ENCODE measurements at regions not wholly inside any gene's neighbourhood (a gene's known extent, or its start where the extent isn't known, plus 50 kb on each side); places are given as distances from the start of the nearest gene placed in this dataset.

DNA sequence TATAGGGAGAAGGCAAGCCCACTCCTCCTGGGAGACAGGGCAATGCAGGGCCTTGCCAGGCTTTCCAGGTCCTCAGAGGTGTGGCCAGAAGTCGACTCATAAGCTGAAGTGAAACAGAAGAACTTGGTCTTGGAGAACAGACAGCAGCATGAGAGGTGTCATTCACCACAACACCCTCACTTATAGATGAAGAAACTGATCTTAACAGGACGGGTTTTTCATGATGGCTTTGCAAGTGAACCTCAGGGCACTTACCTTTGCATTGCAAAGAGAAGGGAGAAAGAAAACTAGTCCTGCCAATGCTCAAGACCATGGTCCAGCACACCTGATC, 198.8 kb downstream of the CYRIA start:
- DNase-seq (ENCODE audit: low read depth in 3 of 3, low spot score in 2 of 3): no peak

DNA sequence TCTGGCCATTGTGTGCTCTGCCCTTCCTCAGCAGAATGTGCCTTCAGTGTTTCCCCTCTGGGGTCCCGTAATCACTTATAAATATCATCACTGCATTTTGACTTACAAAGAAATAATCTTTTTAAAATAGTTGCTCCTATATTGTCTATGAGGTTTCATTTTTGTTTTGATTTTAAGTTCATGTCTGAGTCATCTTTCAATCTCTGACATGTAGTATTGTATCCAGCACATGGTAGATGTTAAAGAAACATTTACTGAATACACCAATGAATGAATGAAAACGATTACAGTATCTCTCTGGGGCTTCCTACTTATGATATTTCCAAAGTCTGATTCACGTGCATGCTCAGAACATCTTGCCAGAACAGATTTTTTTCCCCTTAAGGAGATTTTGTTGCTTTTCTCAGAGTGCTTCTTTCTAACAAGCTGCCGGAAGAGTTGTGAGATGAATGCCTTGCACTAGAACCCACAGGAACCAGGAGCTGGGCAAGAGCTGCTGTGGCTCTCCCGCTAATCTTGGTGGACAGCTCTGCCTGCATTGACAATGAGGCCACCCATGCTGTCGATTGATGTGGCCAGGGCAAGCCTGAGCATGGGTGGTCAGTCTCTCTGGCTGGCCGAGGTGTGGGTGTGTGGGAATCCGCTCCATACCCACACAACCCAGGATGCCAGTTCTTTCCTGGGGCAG, 199.4 kb downstream of the CYRIA start:
- no peak for DNase-seq (ENCODE audit: low read depth in 3 of 3, low spot score in 2 of 3)

DNA sequence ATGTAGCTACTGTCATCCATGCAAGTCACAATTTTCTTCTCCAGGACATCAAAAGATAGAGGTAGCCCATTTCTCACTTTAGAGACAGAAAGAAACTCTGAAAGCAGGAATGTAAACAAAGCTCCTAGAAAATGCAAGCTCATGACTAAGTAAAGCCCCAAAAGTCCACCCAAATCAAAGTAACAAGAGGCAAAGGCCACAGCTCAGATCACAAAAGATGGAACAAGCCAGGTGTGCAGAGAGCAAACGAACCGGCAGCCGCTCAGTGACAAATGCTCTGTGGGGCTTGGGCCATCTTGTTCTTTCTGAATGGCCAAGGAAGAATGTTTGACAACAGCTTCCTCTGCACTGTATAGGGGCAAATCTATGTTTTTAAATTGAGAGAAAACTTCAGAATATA, 201.0 kb downstream of the CYRIA start:
- no peak for DNase-seq (ENCODE audit: low read depth in 3 of 3, low spot score in 2 of 3)

DNA sequence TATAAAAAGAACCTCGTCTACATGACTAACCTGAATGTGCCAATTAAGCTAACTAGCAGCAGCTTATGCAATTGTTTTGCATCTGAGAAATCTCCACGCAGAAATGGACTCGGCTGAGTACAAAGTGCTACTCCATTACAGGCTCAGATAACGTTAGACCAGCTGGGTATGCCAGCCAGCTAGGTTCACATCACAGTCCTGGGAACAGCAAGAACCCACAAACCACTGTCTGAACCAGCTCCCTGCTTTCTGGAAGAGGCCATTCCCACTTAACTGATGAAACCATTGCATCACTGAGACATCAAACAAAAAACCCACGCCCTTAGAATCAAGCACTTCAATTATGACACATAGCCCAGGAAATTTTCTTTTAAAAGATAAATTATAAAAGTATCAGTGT, 202.7 kb downstream of the CYRIA start:
- DNase-seq (ENCODE audit: low read depth in 3 of 3, low spot score in 2 of 3): no peak

DNA sequence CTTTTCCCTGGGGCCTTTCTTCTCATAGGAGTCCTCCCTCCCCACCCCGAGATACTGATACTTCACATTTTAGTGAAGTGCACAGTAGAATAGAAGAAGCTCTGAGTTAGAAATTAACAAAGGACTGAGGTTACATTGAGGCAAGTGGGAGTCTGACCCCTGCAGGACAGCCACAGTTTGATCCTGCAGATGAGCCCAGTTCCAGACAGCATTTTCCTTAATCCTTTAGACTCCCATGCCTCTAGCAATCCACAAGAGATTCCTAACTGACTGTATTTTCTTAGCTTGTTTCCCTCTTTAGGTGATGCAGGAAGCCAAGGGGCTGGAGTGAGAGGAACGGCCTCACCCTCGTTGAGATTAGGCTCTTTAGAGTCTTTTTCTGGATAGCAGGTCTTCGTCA, 204.0 kb downstream of the CYRIA start:
- no peak for DNase-seq (ENCODE audit: low read depth in 3 of 3, low spot score in 2 of 3)

DNA sequence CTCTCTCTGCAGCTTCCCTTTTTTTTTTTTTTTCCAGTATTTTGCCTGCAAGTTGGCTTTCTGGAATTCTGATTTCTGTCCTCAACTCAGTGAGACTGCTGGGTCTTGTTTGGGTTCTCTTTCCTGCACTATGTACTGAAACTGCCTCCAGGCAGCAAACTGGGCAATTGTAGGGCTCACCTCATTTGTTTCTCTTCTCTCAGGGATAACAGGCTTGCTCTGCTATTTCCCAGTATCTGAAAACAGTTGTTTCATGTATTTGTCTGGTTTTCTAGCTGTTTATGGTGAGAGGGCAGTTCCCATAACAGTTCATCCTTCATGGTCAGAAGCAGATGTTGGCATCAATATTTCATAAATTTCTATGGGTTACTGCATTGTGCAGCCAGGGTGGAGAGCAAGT, 206.0 kb downstream of the CYRIA start:
- no peak for DNase-seq (ENCODE audit: low read depth in 3 of 3, low spot score in 2 of 3)

DNA sequence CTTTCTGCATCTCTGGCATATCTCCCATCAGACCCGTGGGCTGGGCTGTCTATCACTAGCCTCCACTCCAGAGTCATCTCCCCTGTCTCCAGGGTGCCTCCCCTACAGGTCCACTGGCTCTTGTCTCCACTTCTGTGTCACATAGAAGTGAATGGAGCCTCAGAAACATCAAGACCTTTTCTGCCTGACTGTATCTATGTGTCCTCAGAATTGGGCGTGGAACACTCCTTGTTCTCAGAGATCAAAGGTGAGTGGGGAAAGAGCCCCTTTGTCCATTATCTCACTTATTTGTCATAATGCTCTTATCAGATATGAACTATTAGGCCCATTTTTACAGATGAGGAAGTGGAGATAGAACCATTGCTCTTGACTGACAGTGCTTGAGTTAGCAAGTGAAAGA, 211.0 kb downstream of the CYRIA start:
- no peak for DNase-seq (ENCODE audit: low read depth in 3 of 3, low spot score in 2 of 3)

DNA sequence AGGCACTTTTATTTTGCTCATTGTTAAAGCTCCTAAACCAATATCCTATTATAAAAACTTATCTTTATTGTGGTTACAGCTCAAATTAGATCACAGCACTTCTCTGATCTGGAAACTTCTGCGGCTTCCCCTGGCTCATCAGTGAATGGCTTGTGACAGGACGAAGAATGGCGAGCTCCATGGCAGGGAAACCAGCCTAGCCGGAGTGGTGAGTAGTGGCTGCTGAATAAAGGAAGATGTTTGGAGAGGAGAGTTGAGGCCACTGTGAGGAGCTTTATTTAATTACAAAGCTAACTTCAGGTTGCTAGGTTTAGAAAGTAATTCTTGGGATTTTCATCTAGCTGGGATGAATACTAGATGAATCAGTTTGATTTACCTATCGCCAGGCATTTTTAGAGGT, 213.5 kb downstream of the CYRIA start:
- no peak for DNase-seq (ENCODE audit: low read depth in 3 of 3, low spot score in 2 of 3)

DNA sequence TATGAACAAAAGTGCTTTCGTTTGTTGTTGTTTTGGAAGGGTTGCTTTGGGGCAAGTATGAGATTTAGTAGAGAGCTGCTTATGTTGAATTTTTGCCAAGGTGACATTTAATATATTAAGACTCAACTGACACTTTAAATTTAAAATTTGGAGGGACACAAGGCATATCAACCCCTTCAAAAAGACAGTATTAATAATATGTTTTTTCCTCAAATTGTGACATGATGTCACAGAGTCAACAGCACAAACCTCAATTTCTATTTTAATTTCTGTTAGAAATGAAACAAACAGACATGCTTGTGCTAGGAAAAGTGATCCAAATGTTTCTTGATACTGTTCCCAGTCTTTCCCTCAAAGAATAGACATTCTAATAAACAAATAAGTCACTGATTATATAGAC, 218.9 kb downstream of the CYRIA start:
- DNase-seq (ENCODE audit: low read depth in 3 of 3, low spot score in 2 of 3): no peak

DNA sequence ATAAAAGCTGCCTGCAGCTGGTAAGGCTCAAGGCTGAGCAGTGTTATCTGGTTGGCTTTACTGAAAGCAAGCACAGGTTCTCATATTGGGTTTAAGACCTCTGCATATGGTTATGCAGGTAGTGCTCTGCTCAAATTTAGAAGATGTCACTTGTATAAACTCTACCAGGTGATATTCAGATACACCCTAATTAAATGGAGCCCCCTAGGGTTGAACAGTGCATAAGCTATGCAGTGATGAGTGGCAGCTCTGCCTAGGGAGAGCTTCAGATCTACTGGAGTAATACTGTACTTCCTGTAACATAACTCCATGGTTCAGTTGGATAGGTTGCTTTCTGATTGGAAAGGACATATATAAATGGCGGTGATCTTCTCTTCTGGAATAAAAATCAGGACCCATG, 222.7 kb downstream of the CYRIA start:
- no peak for DNase-seq (ENCODE audit: low read depth in 3 of 3, low spot score in 2 of 3)

DNA sequence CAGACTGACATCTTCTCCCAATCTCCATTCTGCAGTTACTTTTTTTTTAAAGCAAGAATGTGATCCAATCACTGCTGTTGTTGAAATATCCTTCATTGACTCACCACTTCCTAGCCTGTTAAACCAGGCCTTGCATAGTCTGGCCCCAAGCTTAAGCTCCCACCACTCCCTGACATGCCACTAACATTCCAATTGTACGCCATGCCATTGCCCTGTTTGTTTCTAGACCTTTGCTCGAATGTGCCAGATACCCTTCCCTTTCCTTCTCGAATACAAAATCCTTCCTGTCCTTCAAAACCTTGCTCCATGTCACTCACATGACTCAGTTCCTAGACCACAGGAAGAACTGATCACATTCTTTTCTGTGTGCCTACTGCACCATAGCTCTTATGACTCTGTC, 224.2 kb downstream of the CYRIA start:
- no peak for DNase-seq (ENCODE audit: low read depth in 3 of 3, low spot score in 2 of 3)

DNA sequence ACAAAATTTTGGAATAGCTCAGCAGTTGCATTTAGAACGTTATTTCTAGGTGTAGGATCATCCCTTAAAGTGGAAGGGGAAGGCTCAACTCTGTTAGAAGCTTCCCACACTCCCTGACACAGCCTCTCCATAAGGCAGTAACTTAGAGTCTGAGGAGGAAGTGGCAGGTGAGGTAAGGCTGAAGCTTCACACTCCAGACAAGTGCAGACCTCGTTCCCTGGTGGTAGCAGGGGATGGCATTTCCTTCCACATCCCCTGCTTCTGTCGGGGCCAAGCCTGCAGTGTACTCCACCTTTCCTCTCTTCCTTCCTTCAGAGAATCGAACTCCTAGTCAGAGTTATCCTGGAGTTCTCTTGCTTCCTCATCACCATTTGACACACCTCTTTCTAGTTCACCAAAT, 224.7 kb downstream of the CYRIA start:
- no peak for DNase-seq (ENCODE audit: low read depth in 3 of 3, low spot score in 2 of 3)

DNA sequence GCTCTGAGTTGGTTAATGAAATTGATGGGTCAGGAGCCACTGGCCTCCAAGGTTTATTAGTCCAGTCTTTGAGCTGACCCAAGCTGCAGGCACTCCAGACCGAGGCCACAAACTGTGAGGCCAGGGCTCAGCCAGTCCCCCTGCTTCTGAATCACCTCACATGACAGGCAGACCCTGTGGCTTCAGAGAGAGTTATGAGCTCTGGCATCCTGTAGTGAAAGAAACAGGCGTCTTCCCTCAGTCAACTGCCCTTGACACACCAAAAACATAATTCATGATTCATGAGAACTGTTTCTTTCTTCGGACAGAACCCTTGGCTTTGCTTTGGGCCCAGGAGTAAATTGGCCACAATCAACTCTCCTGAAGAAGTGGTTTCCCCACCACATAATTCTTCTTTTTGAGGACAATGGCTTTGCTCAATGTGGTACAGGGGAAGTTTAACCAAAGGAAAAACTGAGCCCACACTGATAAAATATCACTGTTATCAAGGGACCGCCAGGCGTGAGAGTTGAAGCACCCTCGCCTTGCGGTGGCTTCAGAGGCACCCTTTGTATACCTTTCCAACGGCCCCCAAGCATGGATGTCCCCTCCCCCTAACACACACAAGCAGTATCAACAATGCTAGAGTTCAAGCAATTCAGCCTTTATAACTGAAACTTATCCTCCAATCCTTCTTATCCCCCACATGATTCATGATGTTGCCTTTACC, 226.9 kb downstream of the CYRIA start:
- DNase-seq (ENCODE audit: low read depth in 3 of 3, low spot score in 2 of 3): peak in 1 of 3 donors; percentile 27

DNA sequence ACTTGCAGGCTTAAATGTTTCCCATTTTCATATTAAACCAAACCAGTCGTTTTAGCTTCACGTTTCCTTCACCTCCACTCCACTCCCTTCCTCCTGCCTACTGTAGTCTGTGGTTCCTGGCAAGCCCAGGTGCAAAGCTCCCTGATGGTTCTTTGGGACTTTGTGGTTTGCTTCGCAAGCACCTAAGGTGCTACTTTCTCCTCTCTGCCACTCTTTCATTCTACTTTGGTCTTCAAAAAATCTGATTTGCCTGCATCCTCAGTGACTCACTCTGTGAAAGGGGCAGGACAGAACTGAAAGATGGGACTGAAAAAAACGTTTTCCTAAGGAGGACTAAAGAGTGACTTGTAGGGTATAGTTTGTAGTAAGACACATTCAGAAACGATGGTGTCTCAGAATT, 228.4 kb downstream of the CYRIA start:
- no peak for DNase-seq (ENCODE audit: low read depth in 3 of 3, low spot score in 2 of 3)

DNA sequence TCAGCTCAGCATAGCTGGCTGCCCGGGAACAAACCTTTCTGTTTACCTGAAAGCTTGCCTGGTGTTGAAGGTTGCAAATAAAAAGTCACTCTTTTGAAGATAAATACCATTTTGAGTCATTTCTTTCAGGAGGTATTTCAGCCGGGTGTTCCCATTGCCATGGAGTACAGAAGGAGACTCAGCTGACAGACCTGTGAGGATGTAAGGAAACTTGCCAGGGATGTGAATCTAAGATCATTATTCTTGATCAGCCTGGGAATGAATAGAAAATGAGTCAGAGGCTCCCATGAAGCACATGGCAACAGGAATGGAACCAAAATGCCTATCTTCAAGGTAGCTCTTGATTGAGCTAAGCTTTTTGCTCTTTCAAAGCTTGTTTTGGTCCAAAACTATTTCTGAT, 231.2 kb downstream of the CYRIA start:
- no peak for DNase-seq (ENCODE audit: low read depth in 3 of 3, low spot score in 2 of 3)

DNA sequence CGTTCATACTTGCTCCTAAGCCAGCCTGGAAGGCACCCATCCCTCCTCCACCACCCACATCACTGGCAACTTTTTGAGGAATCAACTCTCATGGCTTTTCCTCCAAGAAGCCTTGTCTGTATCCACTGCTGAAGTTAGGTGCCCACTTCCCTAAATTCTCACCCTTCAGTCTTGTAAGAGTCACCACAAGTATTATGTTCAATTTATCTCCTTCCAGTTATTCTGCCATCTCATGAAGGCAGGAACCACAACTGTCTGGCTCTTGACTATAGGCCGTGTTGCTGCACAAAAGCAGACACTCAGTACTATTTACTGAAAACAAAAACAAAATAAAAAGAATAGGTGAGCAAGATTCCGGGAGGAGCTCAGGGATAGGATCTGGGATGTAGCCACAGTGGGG, 234.8 kb downstream of the CYRIA start:
- no peak for DNase-seq (ENCODE audit: low read depth in 3 of 3, low spot score in 2 of 3)

DNA sequence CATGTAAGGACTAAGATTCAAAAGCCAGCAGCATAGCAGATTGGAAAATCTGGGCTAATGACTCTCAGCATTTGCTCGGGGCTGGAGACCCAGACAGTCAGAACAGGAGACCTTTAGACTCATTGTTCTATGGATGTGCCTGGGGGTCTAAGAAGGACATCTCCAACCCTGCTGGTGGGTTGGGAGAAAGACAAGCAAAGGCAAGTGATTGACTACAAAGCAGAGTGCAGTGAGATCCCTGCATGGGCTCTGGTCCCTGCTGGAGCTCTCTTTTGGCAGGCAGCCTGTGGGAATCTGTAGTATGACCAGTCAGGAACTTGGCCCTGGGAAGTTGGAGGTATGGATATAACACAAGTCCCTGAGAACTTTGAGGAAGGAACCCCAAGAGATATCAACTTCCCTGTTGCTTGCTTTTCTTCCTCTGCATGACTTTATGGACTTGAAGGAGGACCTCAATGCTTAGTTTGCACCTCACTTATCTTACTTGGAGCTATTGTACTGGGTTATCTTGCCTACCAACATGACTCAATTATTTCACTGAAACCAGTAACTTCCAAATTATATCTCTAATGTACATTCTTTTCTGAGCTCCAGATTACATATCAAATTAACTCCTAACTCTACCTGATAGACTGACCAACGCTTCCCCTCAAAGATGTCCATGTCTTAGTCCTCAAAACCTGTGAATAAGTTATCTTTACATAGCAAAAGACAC, 236.0 kb downstream of the CYRIA start:
- DNase-seq (ENCODE audit: low read depth in 3 of 3, low spot score in 2 of 3): no peak

DNA sequence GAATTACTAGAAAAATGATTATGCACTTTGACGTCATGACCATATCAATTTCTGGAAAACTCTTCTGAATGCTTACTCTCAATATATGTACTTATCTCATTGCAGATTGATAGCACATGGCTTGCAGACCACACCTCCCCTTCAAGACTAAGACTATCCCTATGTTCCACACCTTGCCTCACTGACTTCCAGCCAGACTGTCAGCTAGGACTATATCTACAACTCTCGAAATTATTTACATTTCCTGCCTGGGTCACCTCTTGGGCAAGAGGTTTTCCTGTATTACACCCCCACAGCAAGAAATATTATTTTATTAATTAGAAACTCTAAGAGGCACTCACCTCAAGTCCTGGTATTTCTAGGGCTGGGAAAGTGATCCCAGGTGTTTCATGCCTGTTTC, 236.6 kb downstream of the CYRIA start:
- DNase-seq (ENCODE audit: low read depth in 3 of 3, low spot score in 2 of 3): no peak

DNA sequence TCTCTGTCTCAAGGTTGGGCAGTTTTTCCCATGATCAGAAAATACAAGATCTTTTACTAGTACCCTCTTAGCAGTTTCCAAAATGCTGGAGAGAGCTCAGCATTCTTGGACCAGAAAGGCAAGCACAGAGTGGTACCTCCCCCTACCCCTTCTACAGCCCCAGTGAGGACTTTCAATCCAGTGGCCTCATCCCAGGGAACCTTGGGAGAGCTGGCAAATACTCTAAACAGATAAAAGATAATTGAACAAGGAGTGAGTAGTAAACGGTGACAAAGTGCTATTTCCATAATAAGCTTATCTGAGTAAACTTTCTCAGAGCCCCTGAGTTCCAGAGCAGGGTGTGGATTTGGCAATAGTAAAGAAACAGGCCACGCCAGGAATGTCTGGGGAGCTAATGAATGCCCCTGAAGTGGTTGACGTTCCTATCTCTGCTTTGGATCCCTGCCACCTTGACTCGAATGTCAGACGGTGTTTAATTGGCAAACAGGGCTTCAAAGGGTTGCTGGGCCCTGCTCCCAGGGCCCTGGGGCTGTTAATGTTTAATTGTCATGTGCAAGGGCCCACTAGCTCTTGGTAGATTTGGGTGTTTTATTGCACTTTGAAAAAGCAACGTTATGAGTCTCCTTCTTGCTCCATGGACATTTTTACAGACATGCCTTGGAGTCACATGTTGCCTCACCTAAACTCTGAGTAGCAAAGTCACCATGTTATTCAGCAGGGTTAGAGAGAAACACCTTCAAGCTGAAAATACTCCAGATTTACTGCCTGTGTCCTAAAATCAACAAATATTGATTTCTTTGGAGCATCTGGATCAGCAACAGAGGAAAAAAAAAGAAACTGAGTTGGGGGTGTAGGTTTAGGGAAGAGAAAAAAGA, 239.9 kb downstream of the CYRIA start:
- no peak for DNase-seq (ENCODE audit: low read depth in 3 of 3, low spot score in 2 of 3)

DNA sequence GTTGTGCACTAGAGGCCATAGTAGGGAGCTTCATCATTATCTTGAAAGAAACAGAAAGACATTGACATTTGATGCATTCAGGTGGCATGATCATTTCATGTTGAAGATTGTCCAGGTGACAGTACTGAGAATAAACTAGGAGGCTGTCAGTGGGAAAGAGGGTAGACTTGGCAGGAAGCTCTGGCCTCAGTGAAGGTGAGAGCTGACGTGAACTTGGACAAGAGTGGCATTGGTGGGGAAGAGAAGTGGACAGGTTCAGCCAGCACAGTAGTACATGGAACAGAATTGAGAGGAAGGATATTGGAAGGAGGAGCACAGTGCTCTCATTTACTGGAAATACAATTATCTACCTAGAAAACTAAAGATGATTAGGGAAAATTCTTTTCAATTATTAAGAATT, 245.2 kb downstream of the CYRIA start:
- DNase-seq (ENCODE audit: low read depth in 3 of 3, low spot score in 2 of 3): no peak

DNA sequence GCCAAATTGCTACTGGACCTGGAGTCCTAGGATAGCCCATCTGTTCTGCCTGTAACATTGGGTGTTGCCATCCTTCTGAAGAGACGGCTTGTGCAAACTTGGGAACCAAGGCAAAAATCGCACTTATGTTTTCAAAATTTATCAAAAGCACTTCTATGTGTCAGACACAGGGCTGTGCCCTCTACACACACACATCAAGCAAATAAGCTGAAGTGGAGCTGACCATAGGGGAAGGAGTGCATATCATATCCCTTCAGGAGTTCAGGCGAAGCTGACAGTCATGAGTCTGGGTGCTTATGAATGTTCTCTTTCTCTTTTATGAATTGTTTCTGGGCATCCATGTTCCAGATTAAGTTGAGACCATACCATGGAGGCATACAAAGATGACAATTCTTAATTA, 247.9 kb downstream of the CYRIA start:
- DNase-seq (ENCODE audit: low read depth in 3 of 3, low spot score in 2 of 3): no peak
